Tibial artery (tissue), 4 donors: ENCODE measurements at regions not wholly inside any gene's neighbourhood (a gene's known extent, or its start where the extent isn't known, plus 50 kb on each side); places are given as distances from the start of the nearest gene placed in this dataset.
"Not testable (repeated sequence)": the region's sequence is repeated elsewhere in the genome, so short reads cannot be mapped to it uniquely, and the experiment has no call there.

Experiments used
- DNase-seq, 2 donors: peaks; one replicate each; pipeline ENCODE4 v3.0.0-alpha.2; 2019
- H3K27ac ChIP-seq, 2 donors: fragments of 200-600 bp; sonication (generic) in 1 of 2; 1 replicate in 1 of 2; 2 replicates in 1 of 2; pipeline ENCODE4 v1.5.1; 2018 to 2019; ENCODE audit warnings: mild to moderate bottlenecking in 1 of 2
- H3K27me3 ChIP-seq, 2 donors: fragments of 200-600 bp; sonication (generic) in 1 of 2; one replicate each; pipeline versions ENCODE4 v1.5.1 to v1.6.0; 2016 to 2019
- H3K36me3 ChIP-seq, 3 donors: fragments of 200-600 bp; sonication (generic) in 2 of 3; one replicate each; pipeline ENCODE4 v1.5.1; 2016 to 2019; ENCODE audit warnings: mild to moderate bottlenecking in 2 of 3
- H3K4me1 ChIP-seq, 4 donors: fragments of 200-600 bp; sonication (generic) in 2 of 4; 1 replicate in 3 of 4; 2 replicates in 1 of 4; pipeline ENCODE4 v1.5.1; 2016 to 2019
- H3K4me3 ChIP-seq, 2 donors: fragments of 200-600 bp; sonication (generic) in 1 of 2; 1 replicate in 1 of 2; 2 replicates in 1 of 2; pipeline ENCODE4 v1.5.1; 2018 to 2019; ENCODE audit warnings: mild to moderate bottlenecking in 2 of 2
- H3K9me3 ChIP-seq, 3 donors: fragments of 200-600 bp; sonication (generic) in 1 of 3; one replicate each; pipeline ENCODE4 v1.5.1; 2016 to 2019
- intact Hi-C: fragments of 100-400 bp; cut with DNase I; formaldehyde crosslinking; loops from one replicate; pipeline ENCODE4 v1.15.0; 2023; ENCODE audit warnings: low total_unique reads
- TF ChIP-seq, protein P1 (sequence below), 2 experiments: fragments of 200-600 bp in 1 of 2; fragments of 450-650 bp in 1 of 2; IDR thresholded peaks; one replicate each; pipeline ENCODE4 v1.5.1; 2017 to 2019; ENCODE audit warnings: antibody characterized with exemption in 2 of 2, mild to moderate bottlenecking in 1 of 2, moderate library complexity in 1 of 2

GRCh38 chr2:16219292-16219975, 279.1 kb downstream of the MYCN start:
- no peaks in the 10 kb centered on the region for H3K36me3 ChIP-seq
- H3K9me3 ChIP-seq = no peaks in the 10 kb centered on the region
- no peaks in the 10 kb centered on the region for H3K4me1 ChIP-seq
- intact Hi-C loops = no loop called here
- H3K27ac ChIP-seq = no peak overlapping the region
- TF ChIP-seq, protein P1, sequence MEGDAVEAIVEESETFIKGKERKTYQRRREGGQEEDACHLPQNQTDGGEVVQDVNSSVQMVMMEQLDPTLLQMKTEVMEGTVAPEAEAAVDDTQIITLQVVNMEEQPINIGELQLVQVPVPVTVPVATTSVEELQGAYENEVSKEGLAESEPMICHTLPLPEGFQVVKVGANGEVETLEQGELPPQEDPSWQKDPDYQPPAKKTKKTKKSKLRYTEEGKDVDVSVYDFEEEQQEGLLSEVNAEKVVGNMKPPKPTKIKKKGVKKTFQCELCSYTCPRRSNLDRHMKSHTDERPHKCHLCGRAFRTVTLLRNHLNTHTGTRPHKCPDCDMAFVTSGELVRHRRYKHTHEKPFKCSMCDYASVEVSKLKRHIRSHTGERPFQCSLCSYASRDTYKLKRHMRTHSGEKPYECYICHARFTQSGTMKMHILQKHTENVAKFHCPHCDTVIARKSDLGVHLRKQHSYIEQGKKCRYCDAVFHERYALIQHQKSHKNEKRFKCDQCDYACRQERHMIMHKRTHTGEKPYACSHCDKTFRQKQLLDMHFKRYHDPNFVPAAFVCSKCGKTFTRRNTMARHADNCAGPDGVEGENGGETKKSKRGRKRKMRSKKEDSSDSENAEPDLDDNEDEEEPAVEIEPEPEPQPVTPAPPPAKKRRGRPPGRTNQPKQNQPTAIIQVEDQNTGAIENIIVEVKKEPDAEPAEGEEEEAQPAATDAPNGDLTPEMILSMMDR (IDR thresholded peaks at IDR 0.05) = no peak
- H3K4me3 ChIP-seq = no peak overlapping the region
- H3K27me3 ChIP-seq = no peaks in the 10 kb centered on the region
- DNase-seq = peak in 1 of 2 donors; percentile 34

- no peak overlapping the region for H3K4me3 ChIP-seq
- no peaks in the 10 kb centered on the region for H3K27me3 ChIP-seq
- H3K9me3 ChIP-seq = no peaks in the 10 kb centered on the region
- H3K27ac ChIP-seq = no peak overlapping the region
- TF ChIP-seq, protein P1 (IDR thresholded peaks at IDR 0.05) = no peak
- H3K4me1 ChIP-seq = no peaks in the 10 kb centered on the region
- DNase-seq = peak in 1 of 2 donors; percentile 16
- no peaks in the 10 kb centered on the region for H3K36me3 ChIP-seq
- intact Hi-C loops = no loop called here
Measured at GRCh38 chr2:16218625-16219024, 278.3 kb downstream of the MYCN start.

- Histone ChIP-seq H3K4me3 (no peak overlapping the region), H3K27ac (no peak overlapping the region), H3K9me3 (no peaks in the 10 kb centered on the region), H3K36me3 (no peaks in the 10 kb centered on the region), H3K27me3 (no peaks in the 10 kb centered on the region), H3K4me1 (no peaks in the 10 kb centered on the region)
- DNase-seq = no peak
- TF ChIP-seq, protein P1 (IDR thresholded peaks at IDR 0.05) = no peak
- intact Hi-C loops = no loop called here
Measured at GRCh38 chr2:16218161-16218560, 277.8 kb downstream of the MYCN start.

GRCh38 chr2:16217741-16218140, 277.4 kb downstream of the MYCN start:
- H3K4me3 ChIP-seq, intact Hi-C loops, H3K27ac ChIP-seq, H3K36me3 ChIP-seq, H3K4me1 ChIP-seq, H3K27me3 ChIP-seq, H3K9me3 ChIP-seq: not testable (repeated sequence)
- peak in 1 of 2 donors; percentile 9 for DNase-seq

- peak in 1 of 2 donors; percentile 7 for DNase-seq
- TF ChIP-seq, protein P1 (IDR thresholded peaks at IDR 0.05) = no peak
- intact Hi-C loops = no loop called here
- no peaks in the 10 kb centered on the region for H3K36me3 ChIP-seq
- no peak overlapping the region for H3K27ac ChIP-seq
- H3K9me3 ChIP-seq = no peaks in the 10 kb centered on the region
- no peak overlapping the region for H3K4me3 ChIP-seq
- no peaks in the 10 kb centered on the region for H3K4me1 ChIP-seq
- H3K27me3 ChIP-seq = no peaks in the 10 kb centered on the region
Measured at GRCh38 chr2:16217291-16217690, 276.9 kb downstream of the MYCN start.

GRCh38 chr2:16216558-16216945, 276.2 kb downstream of the MYCN start:
- H3K27me3 ChIP-seq = no peaks in the 10 kb centered on the region
- H3K9me3 ChIP-seq = no peaks in the 10 kb centered on the region
- no peak for DNase-seq
- H3K27ac ChIP-seq = no peak overlapping the region
- H3K4me3 ChIP-seq = no peak overlapping the region
- TF ChIP-seq, protein P1 (IDR thresholded peaks at IDR 0.05) = no peak
- intact Hi-C loops = no loop called here
- no peaks in the 10 kb centered on the region for H3K36me3 ChIP-seq
- no peaks in the 10 kb centered on the region for H3K4me1 ChIP-seq
